ENCODE measurements at regions not wholly inside any gene's neighbourhood (a gene's known extent, or its start where the extent isn't known, plus 50 kb on each side); places are given as distances from the start of the nearest gene placed in this dataset.
A peak's percentile ranks its signal among the peaks of the same experiment; 100 is the strongest.

GRCh38 chr2:220002699-220003098, 375.3 kb downstream of the SLC4A3 start:
- no peak for DNase-seq

- DNase-seq = no peak
Measured at GRCh38 chr2:220005362-220005761, 377.9 kb downstream of the SLC4A3 start.

- no peak for DNase-seq
Measured at GRCh38 chr2:220006152-220006621, 378.8 kb downstream of the SLC4A3 start.

- no peak for DNase-seq
Measured at GRCh38 chr2:220011859-220012258, 384.4 kb downstream of the SLC4A3 start.

GRCh38 chr2:220014961-220015360, 387.5 kb downstream of the SLC4A3 start:
- no peak for DNase-seq

GRCh38 chr2:220015576-220015975, 388.1 kb downstream of the SLC4A3 start:
- no peak for DNase-seq

GRCh38 chr2:220025207-220025606, 397.8 kb downstream of the SLC4A3 start:
- no peak for DNase-seq

GRCh38 chr2:220029013-220029412, 401.6 kb downstream of the SLC4A3 start:
- DNase-seq = no peak

GRCh38 chr2:220033546-220033945, 406.1 kb downstream of the SLC4A3 start:
- DNase-seq = no peak

GRCh38 chr2:220034426-220035130, 407.1 kb downstream of the SLC4A3 start:
- no peak for DNase-seq

GRCh38 chr2:220036431-220036830, 409.0 kb downstream of the SLC4A3 start:
- no peak for DNase-seq

- DNase-seq = no peak
Measured at GRCh38 chr2:220040346-220040745, 412.9 kb downstream of the SLC4A3 start.

- DNase-seq = no peak
Measured at GRCh38 chr2:220041447-220041846, 414.0 kb downstream of the SLC4A3 start.

- DNase-seq = no peak
Measured at GRCh38 chr2:220043155-220043989, 415.9 kb downstream of the SLC4A3 start.

GRCh38 chr2:220043990-220044335, 416.5 kb downstream of the SLC4A3 start:
- no peak for DNase-seq

GRCh38 chr2:220044383-220044782, 417.0 kb downstream of the SLC4A3 start:
- DNase-seq = no peak

GRCh38 chr2:220046507-220046906, 419.1 kb downstream of the SLC4A3 start:
- DNase-seq = no peak

GRCh38 chr2:220051716-220052115, 424.3 kb downstream of the SLC4A3 start:
- peak in 1 of 2 donors; percentile 31 for DNase-seq

GRCh38 chr2:220053919-220054318, 426.5 kb downstream of the SLC4A3 start:
- no peak for DNase-seq

- no peak for DNase-seq
Measured at GRCh38 chr2:220057391-220057790, 430.0 kb downstream of the SLC4A3 start.

GRCh38 chr2:220057916-220058315, 430.5 kb downstream of the SLC4A3 start:
- DNase-seq = no peak

- DNase-seq = no peak
Measured at GRCh38 chr2:220064111-220065030, 436.9 kb downstream of the SLC4A3 start.

- DNase-seq = no peak
Measured at GRCh38 chr2:220065581-220065980, 438.2 kb downstream of the SLC4A3 start.

All from hippocampal formation (tissue), 2 donors.